Suprapubic skin (tissue), 4 donors: ENCODE measurements at regions not wholly inside any gene's neighbourhood (a gene's known extent, or its start where the extent isn't known, plus 50 kb on each side); places are given as distances from the start of the nearest gene placed in this dataset.

Experiments
- DNase-seq, 2 donors: peaks; one replicate each; pipeline ENCODE4 v3.0.0-alpha.2; 2019; ENCODE audit warnings: low spot score in 2 of 2
- H3K27ac ChIP-seq: fragments of 200-600 bp; sonication (generic); one replicate; pipeline ENCODE4 v1.5.1; 2019
- H3K27me3 ChIP-seq: fragments of 200-600 bp; sonication (generic); one replicate; pipeline ENCODE4 v1.5.1; 2019
- H3K36me3 ChIP-seq: fragments of 200-600 bp; sonication (generic); one replicate; pipeline ENCODE4 v1.5.1; 2019
- H3K4me1 ChIP-seq: fragments of 200-600 bp; sonication (generic); one replicate; pipeline ENCODE4 v1.5.1; 2019
- H3K4me3 ChIP-seq: fragments of 200-600 bp; sonication (generic); one replicate; pipeline ENCODE4 v1.5.1; 2019; ENCODE audit warnings: mild to moderate bottlenecking
- H3K9me3 ChIP-seq: fragments of 200-600 bp; sonication (generic); one replicate; pipeline ENCODE4 v1.5.1; 2019
- CTCF ChIP-seq, 2 donors: fragments of 200-600 bp in 1 of 2; fragments of 450-650 bp in 1 of 2; sonication (generic) in 1 of 2; IDR thresholded peaks; one replicate each; pipeline ENCODE4 v1.5.1; 2016 to 2019; ENCODE audit warnings: antibody characterized with exemption in 2 of 2, mild to moderate bottlenecking in 1 of 2, moderate library complexity in 1 of 2
- EP300 ChIP-seq: sonication (generic); formaldehyde crosslinking; IDR thresholded peaks from one replicate; pipeline ENCODE4 v1.6.1; 2017; ENCODE audit warnings: antibody characterized with exemption
- POLR2A ChIP-seq, 2 donors: fragments of 450-650 bp; IDR thresholded peaks; one replicate each; pipeline ENCODE4 v1.6.1; 2017; ENCODE audit warnings: antibody characterized with exemption in 2 of 2, mild to moderate bottlenecking in 2 of 2, moderate library complexity in 2 of 2
- POLR2AphosphoS5 ChIP-seq, 3 donors: sonication (generic); formaldehyde crosslinking; IDR thresholded peaks; one replicate each; pipeline ENCODE4 v1.6.1; 2017; ENCODE audit warnings: antibody characterized with exemption in 3 of 3
- WGBS: methylation state at CpG from one replicate; pipeline ENCODE4 v1.1.5; 2018; 5-methylcytosine and 5-hydroxymethylcytosine counted together

DNA sequence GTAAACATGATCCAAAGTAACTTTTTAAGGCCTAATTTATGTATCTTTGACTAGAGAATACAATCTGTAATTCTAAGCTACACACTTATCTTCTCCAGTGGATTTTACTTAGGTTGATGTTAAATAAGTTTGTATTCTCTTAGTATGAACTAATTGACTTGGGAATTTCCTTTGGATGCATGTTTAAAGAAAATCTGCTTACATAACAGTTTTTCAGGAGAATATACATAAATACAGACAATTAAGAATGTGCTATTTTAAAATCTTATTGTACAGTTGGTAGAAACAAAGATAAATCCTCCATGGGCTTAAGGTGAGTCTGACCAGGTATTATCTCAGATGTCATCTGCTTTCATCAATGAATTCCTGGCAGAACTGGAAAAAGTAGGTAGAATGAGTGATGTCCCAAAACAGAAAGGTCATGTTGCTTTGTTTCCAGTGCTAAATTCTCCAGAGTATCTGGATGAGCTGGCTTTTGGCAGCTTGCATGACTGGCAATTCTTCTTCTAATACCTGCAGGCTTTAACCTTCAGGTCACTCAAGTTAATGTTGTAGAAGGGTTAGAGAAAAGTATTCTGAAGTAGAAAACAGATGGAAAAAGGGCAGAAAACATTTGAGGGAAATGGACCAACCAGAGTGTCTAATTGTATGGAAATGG lies 150.6 kb downstream of the MACIR start:
- Histone ChIP-seq H3K27ac (no peak overlapping the region), H3K27me3 (no peaks in the 10 kb centered on the region), H3K36me3 (no peaks in the 10 kb centered on the region), H3K4me3 (no peak overlapping the region), H3K4me1 (no peaks in the 10 kb centered on the region), H3K9me3 (no peaks in the 10 kb centered on the region)
- DNase-seq = no peak
- TF ChIP-seq POLR2AphosphoS5 (IDR thresholded peaks at IDR 0.05) (no peak), POLR2A (IDR thresholded peaks at IDR 0.05) (no peak), CTCF (IDR thresholded peaks at IDR 0.05) (no peak), EP300 (no peak)

- Histone ChIP-seq H3K27me3 (no peaks in the 10 kb centered on the region), H3K9me3 (no peaks in the 10 kb centered on the region), H3K27ac (no peak overlapping the region), H3K4me3 (no peak overlapping the region), H3K36me3 (no peaks in the 10 kb centered on the region), H3K4me1 (no peaks in the 10 kb centered on the region)
- 84% methylated on average over 2 of the region's 2 CpGs for WGBS
- DNase-seq = no peak
- TF ChIP-seq EP300 (no peak), POLR2AphosphoS5 (IDR thresholded peaks at IDR 0.05) (no peak), POLR2A (IDR thresholded peaks at IDR 0.05) (no peak), CTCF (IDR thresholded peaks at IDR 0.05) (no peak)
These were observed 149.8 kb downstream of the MACIR start for GRCh38 chr5:103408408-103408807.

DNA sequence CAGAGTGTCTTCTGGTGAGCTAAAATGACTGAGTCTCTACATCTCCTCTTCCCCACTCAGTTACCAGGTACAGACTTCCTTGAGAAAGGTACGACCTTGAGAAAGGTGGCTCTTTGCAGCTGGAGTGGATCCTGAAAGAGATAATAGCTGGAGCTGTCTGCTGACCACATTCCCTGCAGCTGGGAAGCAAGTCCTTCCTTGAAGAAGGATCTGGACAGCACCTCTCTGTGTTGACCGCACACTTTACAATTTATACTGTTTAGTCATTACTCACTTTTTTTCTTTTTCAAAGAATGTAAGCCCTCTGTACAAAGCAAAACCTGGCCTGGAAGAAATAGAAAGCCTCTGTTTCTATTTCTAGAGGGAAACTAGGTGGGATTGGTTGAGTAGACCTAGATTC lies 148.8 kb downstream of the MACIR start:
- TF ChIP-seq POLR2AphosphoS5 (IDR thresholded peaks at IDR 0.05) (no peak), EP300 (no peak), CTCF (IDR thresholded peaks at IDR 0.05) (no peak), POLR2A (IDR thresholded peaks at IDR 0.05) (no peak)
- Histone ChIP-seq H3K36me3 (no peaks in the 10 kb centered on the region), H3K4me1 (no peaks in the 10 kb centered on the region), H3K4me3 (no peak overlapping the region), H3K27ac (no peak overlapping the region), H3K27me3 (no peaks in the 10 kb centered on the region), H3K9me3 (no peaks in the 10 kb centered on the region)
- no peak for DNase-seq
- WGBS = 88% methylated on average over 2 of the region's 2 CpGs

GRCh38 chr5:103404483-103404882 lies 145.9 kb downstream of the MACIR start:
- WGBS = 72% methylated on average over 1 of the region's 1 CpG
- DNase-seq = no peak

DNA sequence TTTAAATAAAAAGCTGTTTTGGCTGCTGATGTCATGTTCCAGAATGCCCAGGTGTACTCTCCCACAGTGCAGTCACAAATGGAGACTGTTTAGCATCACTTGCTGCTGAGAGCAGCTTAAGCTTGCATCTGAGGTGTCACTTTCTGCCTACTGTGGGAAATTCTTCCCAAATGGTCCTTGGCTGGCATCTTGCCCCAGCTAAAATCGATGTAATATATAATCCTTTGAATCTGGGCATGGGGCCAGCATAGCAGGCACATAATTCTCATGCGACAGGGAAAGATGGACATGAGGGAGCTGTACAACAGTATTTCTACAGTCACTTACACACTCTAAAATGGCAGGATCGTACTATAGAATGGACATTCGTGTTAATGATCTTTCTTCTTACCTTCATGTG lies 144.3 kb downstream of the MACIR start:
- no peaks in the 10 kb centered on the region for H3K27me3 ChIP-seq
- no peak for TF ChIP-seq CTCF (IDR thresholded peaks at IDR 0.05)
- TF ChIP-seq POLR2AphosphoS5 (IDR thresholded peaks at IDR 0.05) = no peak
- no peak for TF ChIP-seq EP300
- H3K9me3 ChIP-seq = no peaks in the 10 kb centered on the region
- H3K36me3 ChIP-seq = no peaks in the 10 kb centered on the region
- 61% methylated on average over 4 of the region's 4 CpGs for WGBS
- no peak for DNase-seq
- H3K4me1 ChIP-seq = no peaks in the 10 kb centered on the region
- no peak overlapping the region for H3K27ac ChIP-seq
- no peak overlapping the region for H3K4me3 ChIP-seq

More at GRCh38 chr5:103404483-103404882, 145.9 kb downstream of the MACIR start:
- no peak overlapping the region for H3K4me3 ChIP-seq
- no peaks in the 10 kb centered on the region for H3K9me3 ChIP-seq
- no peak overlapping the region for H3K27ac ChIP-seq
- no peak for TF ChIP-seq POLR2AphosphoS5 (IDR thresholded peaks at IDR 0.05)
- TF ChIP-seq EP300 = no peak
- H3K27me3 ChIP-seq = no peaks in the 10 kb centered on the region
- H3K36me3 ChIP-seq = no peaks in the 10 kb centered on the region
- H3K4me1 ChIP-seq = no peaks in the 10 kb centered on the region
